PC-9 (cell line): ENCODE measurements at regions not wholly inside any gene's neighbourhood (a gene's known extent, or its start where the extent isn't known, plus 50 kb on each side); places are given as distances from the start of the nearest gene placed in this dataset.

Source experiments
- CTCF ChIP-seq: fragments of 200-600 bp; sonication (generic); conservative IDR thresholded peaks from 2 replicates; pipeline ENCODE4 v1.6.1; 2017; ENCODE audit warnings: mixed run types, antibody characterized with exemption, mild to moderate bottlenecking, moderate library complexity
- EZH2 ChIP-seq: fragments of 200-600 bp; sonication (generic); IDR thresholded peaks from 2 replicates; pipeline ENCODE4 v1.8.0; 2017; ENCODE audit warnings: antibody characterized with exemption, low read depth

- TF ChIP-seq CTCF (no peak), EZH2 (no peak)
Measured at GRCh38 chrX:122220644-122221373, 963.3 kb upstream of the GRIA3 start.
